Fibroblast of the aortic adventitia (primary cell): ENCODE measurements at regions not wholly inside any gene's neighbourhood (a gene's known extent, or its start where the extent isn't known, plus 50 kb on each side); places are given as distances from the start of the nearest gene placed in this dataset.

Experiments
- DNase-seq: peaks from one replicate; pipeline ENCODE4 v3.0.0-alpha.2; 2010; ENCODE audit warnings: low read depth
- H3K4me3 ChIP-seq: 2 replicates; pipeline ENCODE4 v1.5.1; 2011; ENCODE audit warnings: low read depth, mild to moderate bottlenecking, control low read depth, low read length, moderate library complexity
- CTCF ChIP-seq: IDR thresholded peaks from 2 replicates; pipeline ENCODE4 v1.5.1; 2011; ENCODE audit warnings: mild to moderate bottlenecking, low read length, control low read depth, inconsistent platforms; ENCODE audit not compliant: insufficient read depth

- H3K4me3 ChIP-seq = no peak overlapping the region
- no peak for DNase-seq
- no peak for TF ChIP-seq CTCF
These were observed 1946.7 kb upstream of the FLRT2 start for GRCh38 chr14:83583201-83583600.

- no peak for TF ChIP-seq CTCF
- DNase-seq = no peak
- no peak overlapping the region for H3K4me3 ChIP-seq
These were observed 1935.1 kb upstream of the FLRT2 start for GRCh38 chr14:83594874-83595273.

GRCh38 chr14:83607682-83608081 is 1922.3 kb upstream of the FLRT2 start:
- no peak for DNase-seq
- H3K4me3 ChIP-seq = no peak overlapping the region
- no peak for TF ChIP-seq CTCF

GRCh38 chr14:83611491-83611890 is 1918.5 kb upstream of the FLRT2 start:
- H3K4me3 ChIP-seq = no peak overlapping the region
- TF ChIP-seq CTCF = no peak
- DNase-seq = no peak

- H3K4me3 ChIP-seq = no peak overlapping the region
- no peak for DNase-seq
- TF ChIP-seq CTCF = no peak
These were observed 1918.0 kb upstream of the FLRT2 start for GRCh38 chr14:83611906-83612390.

- no peak overlapping the region for H3K4me3 ChIP-seq
- DNase-seq = no peak
- TF ChIP-seq CTCF = no peak
These were observed 1915.0 kb upstream of the FLRT2 start for GRCh38 chr14:83614956-83615355.

- DNase-seq = no peak
- TF ChIP-seq CTCF = no peak
- H3K4me3 ChIP-seq = no peak overlapping the region
These were observed 1905.4 kb upstream of the FLRT2 start for GRCh38 chr14:83624541-83624940.
